ENCODE measurements at regions not wholly inside any gene's neighbourhood (a gene's known extent, or its start where the extent isn't known, plus 50 kb on each side); places are given as distances from the start of the nearest gene placed in this dataset.

- TF ChIP-seq, protein P1, sequence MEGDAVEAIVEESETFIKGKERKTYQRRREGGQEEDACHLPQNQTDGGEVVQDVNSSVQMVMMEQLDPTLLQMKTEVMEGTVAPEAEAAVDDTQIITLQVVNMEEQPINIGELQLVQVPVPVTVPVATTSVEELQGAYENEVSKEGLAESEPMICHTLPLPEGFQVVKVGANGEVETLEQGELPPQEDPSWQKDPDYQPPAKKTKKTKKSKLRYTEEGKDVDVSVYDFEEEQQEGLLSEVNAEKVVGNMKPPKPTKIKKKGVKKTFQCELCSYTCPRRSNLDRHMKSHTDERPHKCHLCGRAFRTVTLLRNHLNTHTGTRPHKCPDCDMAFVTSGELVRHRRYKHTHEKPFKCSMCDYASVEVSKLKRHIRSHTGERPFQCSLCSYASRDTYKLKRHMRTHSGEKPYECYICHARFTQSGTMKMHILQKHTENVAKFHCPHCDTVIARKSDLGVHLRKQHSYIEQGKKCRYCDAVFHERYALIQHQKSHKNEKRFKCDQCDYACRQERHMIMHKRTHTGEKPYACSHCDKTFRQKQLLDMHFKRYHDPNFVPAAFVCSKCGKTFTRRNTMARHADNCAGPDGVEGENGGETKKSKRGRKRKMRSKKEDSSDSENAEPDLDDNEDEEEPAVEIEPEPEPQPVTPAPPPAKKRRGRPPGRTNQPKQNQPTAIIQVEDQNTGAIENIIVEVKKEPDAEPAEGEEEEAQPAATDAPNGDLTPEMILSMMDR (IDR thresholded peaks at IDR 0.05), result no peak
- no peak for TF ChIP-seq POLR2A (IDR thresholded peaks at IDR 0.05)
These were observed 511.6 kb downstream of the PLCL1 start for GRCh38 chr2:198315791-198316630.
